Activated T-helper 2 cell treated with anti-CD3 and anti-CD28 coated beads, Interferon-gamma antibody, Interleukin-2, Interleukin-4, amounts not matched to agents 10 μg/mL and 5 μg/mL and 100 μg/mL, durations not matched to agents 14 hours and 24 hours and 36 hours (primary cell): ENCODE measurements at regions not wholly inside any gene's neighbourhood (a gene's known extent, or its start where the extent isn't known, plus 50 kb on each side); places are given as distances from the start of the nearest gene placed in this dataset.

Source experiments
- DNase-seq: peaks from one replicate; pipeline ENCODE4 v3.0.0; 2021; ENCODE audit warnings: low spot score
- H3K27ac Mint-ChIP-seq: one replicate; pipeline ENCODE4 v1.8.0; 2021; ENCODE audit warnings: mixed read lengths
- H3K27me3 Mint-ChIP-seq: one replicate; pipeline ENCODE4 v1.8.0; 2021; ENCODE audit warnings: low read depth, mixed read lengths
- H3K36me3 Mint-ChIP-seq: one replicate; pipeline ENCODE4 v1.8.0; 2021; ENCODE audit warnings: low read depth, mixed read lengths
- H3K4me1 Mint-ChIP-seq: one replicate; pipeline ENCODE4 v1.8.0; 2021; ENCODE audit warnings: low read depth, mixed read lengths
- H3K4me3 Mint-ChIP-seq: one replicate; pipeline ENCODE4 v1.8.0; 2021; ENCODE audit warnings: low read depth, mild to moderate bottlenecking, moderate library complexity, mixed read lengths
- H3K9me3 Mint-ChIP-seq: one replicate; pipeline ENCODE4 v1.8.0; 2021; ENCODE audit warnings: mixed read lengths
- intact Hi-C: fragments of 100-400 bp; cut with micrococcal nuclease; formaldehyde crosslinking; loops from one replicate; pipeline ENCODE4 v1.15.1; 2023

- Mint-ChIP-seq H3K4me1 (no peaks in the 10 kb centered on the region), H3K27me3 (no peaks in the 10 kb centered on the region), H3K9me3 (no peaks in the 10 kb centered on the region), H3K4me3 (no peak overlapping the region), H3K36me3 (no peaks in the 10 kb centered on the region), H3K27ac (no peak overlapping the region)
- no peak for DNase-seq
- intact Hi-C loops, result no loop called here
Observed at GRCh38 chr10:131657318-131657984, 243.4 kb upstream of the PPP2R2D start.

GRCh38 chr10:131657985-131658330 lies 242.8 kb upstream of the PPP2R2D start:
- H3K36me3 Mint-ChIP-seq, result no peaks in the 10 kb centered on the region
- no peaks in the 10 kb centered on the region for H3K9me3 Mint-ChIP-seq
- no peak overlapping the region for H3K27ac Mint-ChIP-seq
- intact Hi-C loops, result no loop called here
- DNase-seq, result no peak
- H3K4me1 Mint-ChIP-seq, result no peaks in the 10 kb centered on the region
- H3K27me3 Mint-ChIP-seq, result no peaks in the 10 kb centered on the region
- H3K4me3 Mint-ChIP-seq, result no peak overlapping the region

GRCh38 chr10:131658476-131659110 lies 242.2 kb upstream of the PPP2R2D start:
- H3K27me3 Mint-ChIP-seq, result no peaks in the 10 kb centered on the region
- H3K9me3 Mint-ChIP-seq, result no peaks in the 10 kb centered on the region
- H3K4me1 Mint-ChIP-seq, result no peaks in the 10 kb centered on the region
- no peak overlapping the region for H3K4me3 Mint-ChIP-seq
- no peaks in the 10 kb centered on the region for H3K36me3 Mint-ChIP-seq
- no peak overlapping the region for H3K27ac Mint-ChIP-seq
- DNase-seq, result no peak
- intact Hi-C loops, result no loop called here

- intact Hi-C loops, result no loop called here
- Mint-ChIP-seq H3K4me1 (no peaks in the 10 kb centered on the region), H3K27me3 (no peaks in the 10 kb centered on the region), H3K4me3 (no peak overlapping the region), H3K36me3 (no peaks in the 10 kb centered on the region), H3K9me3 (no peaks in the 10 kb centered on the region), H3K27ac (no peak overlapping the region)
- no peak for DNase-seq
Observed at GRCh38 chr10:131660427-131660826, 240.4 kb upstream of the PPP2R2D start.

- H3K4me3 Mint-ChIP-seq, result no peak overlapping the region
- no peaks in the 10 kb centered on the region for H3K4me1 Mint-ChIP-seq
- H3K27me3 Mint-ChIP-seq, result no peaks in the 10 kb centered on the region
- no peak overlapping the region for H3K27ac Mint-ChIP-seq
- no peaks in the 10 kb centered on the region for H3K9me3 Mint-ChIP-seq
- intact Hi-C loops, result no loop called here
- H3K36me3 Mint-ChIP-seq, result no peaks in the 10 kb centered on the region
- no peak for DNase-seq
Observed at GRCh38 chr10:131662851-131663250, 238.0 kb upstream of the PPP2R2D start.

GRCh38 chr10:131663351-131663750 lies 237.5 kb upstream of the PPP2R2D start:
- Mint-ChIP-seq H3K4me3 (no peak overlapping the region), H3K36me3 (no peaks in the 10 kb centered on the region), H3K27me3 (no peaks in the 10 kb centered on the region), H3K9me3 (no peaks in the 10 kb centered on the region), H3K27ac (no peak overlapping the region), H3K4me1 (no peaks in the 10 kb centered on the region)
- no peak for DNase-seq
- intact Hi-C loops, result no loop called here

- intact Hi-C loops, result no loop called here
- Mint-ChIP-seq H3K27me3 (no peaks in the 10 kb centered on the region), H3K27ac (no peak overlapping the region), H3K9me3 (no peaks in the 10 kb centered on the region), H3K36me3 (no peaks in the 10 kb centered on the region), H3K4me3 (no peak overlapping the region), H3K4me1 (no peaks in the 10 kb centered on the region)
- no peak for DNase-seq
Observed at GRCh38 chr10:131666091-131666490, 234.7 kb upstream of the PPP2R2D start.

- Mint-ChIP-seq H3K4me1 (no peaks in the 10 kb centered on the region), H3K9me3 (no peaks in the 10 kb centered on the region), H3K27me3 (no peaks in the 10 kb centered on the region), H3K4me3 (no peak overlapping the region), H3K36me3 (no peaks in the 10 kb centered on the region), H3K27ac (no peak overlapping the region)
- intact Hi-C loops, result no loop called here
- no peak for DNase-seq
Observed at GRCh38 chr10:131667047-131667446, 233.8 kb upstream of the PPP2R2D start.

- DNase-seq, result no peak
- H3K27ac Mint-ChIP-seq, result no peak overlapping the region
- H3K4me3 Mint-ChIP-seq, result no peak overlapping the region
- H3K36me3 Mint-ChIP-seq, result no peaks in the 10 kb centered on the region
- H3K27me3 Mint-ChIP-seq, result no peaks in the 10 kb centered on the region
- peaks cover 3% of the 10 kb centered on the region for H3K9me3 Mint-ChIP-seq
- intact Hi-C loops, result no loop called here
- no peaks in the 10 kb centered on the region for H3K4me1 Mint-ChIP-seq
Observed at GRCh38 chr10:131667561-131667960, 233.2 kb upstream of the PPP2R2D start.

- intact Hi-C loops, result no loop called here
- Mint-ChIP-seq H3K36me3 (no peaks in the 10 kb centered on the region), H3K27me3 (no peaks in the 10 kb centered on the region), H3K4me3 (no peak overlapping the region), H3K27ac (no peak overlapping the region), H3K4me1 (no peaks in the 10 kb centered on the region), H3K9me3 (peaks cover 3% of the 10 kb centered on the region)
- DNase-seq, result no peak
Observed at GRCh38 chr10:131668903-131669302, 231.9 kb upstream of the PPP2R2D start.

GRCh38 chr10:131669838-131670237 lies 231.0 kb upstream of the PPP2R2D start:
- H3K27me3 Mint-ChIP-seq, result no peaks in the 10 kb centered on the region
- peaks cover 3% of the 10 kb centered on the region for H3K9me3 Mint-ChIP-seq
- DNase-seq, result no peak
- H3K36me3 Mint-ChIP-seq, result no peaks in the 10 kb centered on the region
- intact Hi-C loops, result no loop called here
- H3K27ac Mint-ChIP-seq, result no peak overlapping the region
- H3K4me3 Mint-ChIP-seq, result no peak overlapping the region
- no peaks in the 10 kb centered on the region for H3K4me1 Mint-ChIP-seq

GRCh38 chr10:131670341-131670740 lies 230.5 kb upstream of the PPP2R2D start:
- intact Hi-C loops, result no loop called here
- no peak for DNase-seq
- no peaks in the 10 kb centered on the region for H3K4me1 Mint-ChIP-seq

GRCh38 chr10:131673396-131673795 lies 227.4 kb upstream of the PPP2R2D start:
- no peaks in the 10 kb centered on the region for H3K27me3 Mint-ChIP-seq
- H3K9me3 Mint-ChIP-seq, result peaks cover 3% of the 10 kb centered on the region
- no peaks in the 10 kb centered on the region for H3K4me1 Mint-ChIP-seq
- no peak for DNase-seq
- intact Hi-C loops, result no loop called here
- H3K36me3 Mint-ChIP-seq, result no peaks in the 10 kb centered on the region
- no peak overlapping the region for H3K27ac Mint-ChIP-seq
- H3K4me3 Mint-ChIP-seq, result no peak overlapping the region

More at GRCh38 chr10:131670341-131670740, 230.5 kb upstream of the PPP2R2D start:
- Mint-ChIP-seq H3K9me3 (peaks cover 3% of the 10 kb centered on the region), H3K4me3 (no peak overlapping the region), H3K27ac (no peak overlapping the region), H3K27me3 (no peaks in the 10 kb centered on the region), H3K36me3 (no peaks in the 10 kb centered on the region)
